GM23248 (cell line): ENCODE measurements at regions not wholly inside any gene's neighbourhood (a gene's known extent, or its start where the extent isn't known, plus 50 kb on each side); places are given as distances from the start of the nearest gene placed in this dataset.

Experiments
- EZH2 ChIP-seq: fragments of 200-600 bp; sonication (generic); IDR thresholded peaks from 2 replicates; pipeline ENCODE4 v1.6.1; 2018; ENCODE audit warnings: antibody characterized with exemption, mild to moderate bottlenecking; ENCODE audit not compliant: insufficient read depth, poor library complexity, severe bottlenecking
- EZH2phosphoT487 ChIP-seq: fragments of 200-600 bp; sonication (generic); IDR thresholded peaks from 2 replicates; pipeline ENCODE4 v1.6.1; 2018; ENCODE audit warnings: antibody characterized with exemption, moderate library complexity, mild to moderate bottlenecking, low read depth; ENCODE audit not compliant: insufficient read depth

DNA sequence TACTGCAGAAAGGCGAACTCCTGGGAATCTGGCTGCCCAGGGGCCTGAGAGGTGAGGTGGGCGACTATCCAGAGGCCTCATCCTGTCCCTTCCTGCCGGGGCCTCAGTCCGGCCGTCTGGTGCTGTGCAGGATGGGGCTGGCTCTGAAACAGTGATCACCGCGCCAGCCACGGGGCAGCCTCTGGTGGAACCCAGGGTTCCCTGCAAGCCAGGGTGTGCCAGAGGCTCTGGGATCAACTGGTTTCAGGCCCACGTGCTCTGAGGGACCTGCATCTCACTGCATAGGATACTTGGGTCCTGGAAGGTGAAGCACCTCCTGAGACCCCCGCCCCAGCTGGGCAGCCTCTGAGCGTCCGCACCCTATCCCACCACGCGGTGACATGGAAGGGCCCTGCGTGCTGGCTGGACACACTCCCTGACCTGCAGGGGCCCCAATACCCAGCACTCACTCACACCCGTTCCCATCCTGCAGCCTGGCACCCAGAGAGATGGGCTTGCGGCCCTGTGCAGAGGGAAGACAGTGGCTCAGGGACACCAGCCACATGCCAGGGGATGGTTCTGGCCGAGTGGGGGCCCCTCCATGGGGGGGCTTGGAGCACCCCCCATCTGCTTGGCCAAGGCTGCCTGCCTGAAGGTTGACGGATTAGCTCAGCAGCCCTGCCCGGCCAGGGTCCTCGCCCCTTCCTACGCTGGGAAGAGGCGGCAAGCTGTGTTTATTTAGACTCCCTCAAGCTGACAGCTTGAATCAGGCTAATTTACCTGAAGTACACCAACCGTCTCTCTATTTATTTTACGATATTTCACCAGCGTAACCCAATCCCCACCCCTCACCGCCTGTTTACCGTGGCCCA, 64.3 kb upstream of the TTC34 start:
- TF ChIP-seq EZH2 = no peak
- TF ChIP-seq EZH2phosphoT487 = no peak
